Lower leg skin (tissue), 3 donors: ENCODE measurements at regions not wholly inside any gene's neighbourhood (a gene's known extent, or its start where the extent isn't known, plus 50 kb on each side); places are given as distances from the start of the nearest gene placed in this dataset.

Experiments used
- CTCF ChIP-seq, 3 donors: fragments of 450-650 bp; IDR thresholded peaks; one replicate each; pipeline ENCODE4 v1.5.1; 2016; ENCODE audit warnings: antibody characterized with exemption in 3 of 3, mild to moderate bottlenecking in 3 of 3, moderate library complexity in 2 of 3
- POLR2A ChIP-seq, 2 donors: fragments of 450-650 bp; IDR thresholded peaks; one replicate each; pipeline ENCODE4 v1.6.1; 2016 to 2017; ENCODE audit warnings: antibody characterized with exemption in 2 of 2, mild to moderate bottlenecking in 1 of 2, moderate library complexity in 1 of 2

DNA sequence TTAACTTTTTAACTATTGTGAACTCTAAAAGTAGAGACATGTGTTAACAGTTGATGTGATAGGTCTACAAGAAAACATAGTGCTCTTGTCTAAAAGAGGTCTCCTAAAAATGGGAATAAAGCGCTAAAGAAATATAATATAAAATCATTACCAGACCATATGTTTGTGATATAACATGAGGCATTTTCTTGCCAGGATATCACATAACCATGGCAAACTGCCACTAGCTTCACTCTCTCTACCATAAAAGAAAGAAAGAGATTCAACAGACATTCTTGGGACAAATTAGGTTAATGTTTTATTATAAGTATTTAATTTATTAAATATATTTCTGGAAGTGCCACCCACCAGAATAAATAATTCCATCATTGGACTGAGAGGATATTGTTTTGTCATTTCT, 115.0 kb downstream of the TMEM26 start:
- TF ChIP-seq CTCF (IDR thresholded peaks at IDR 0.05): no peak
- TF ChIP-seq POLR2A (IDR thresholded peaks at IDR 0.05): no peak
